ENCODE measurements at regions not wholly inside any gene's neighbourhood (a gene's known extent, or its start where the extent isn't known, plus 50 kb on each side); places are given as distances from the start of the nearest gene placed in this dataset.

GRCh38 chr1:163745204-163745603, 423.4 kb downstream of the NUF2 start:
- H3K36me3 Mint-ChIP-seq (ENCODE audit: insufficient read depth): no peaks in the 10 kb centered on the region
- no peak for ATAC-seq
- peaks cover 27% of the 10 kb centered on the region for H3K9me3 Mint-ChIP-seq
- H3K4me1 Mint-ChIP-seq (ENCODE audit: low read depth): no peaks in the 10 kb centered on the region
- H3K27me3 Mint-ChIP-seq (ENCODE audit: low read depth): no peaks in the 10 kb centered on the region
- no peak for DNase-seq
- no peak overlapping the region for H3K4me3 Mint-ChIP-seq

GRCh38 chr1:163747261-163747660, 425.5 kb downstream of the NUF2 start:
- no peak for ATAC-seq
- Mint-ChIP-seq H3K36me3 (ENCODE audit: insufficient read depth) (no peaks in the 10 kb centered on the region), H3K27me3 (ENCODE audit: low read depth) (no peaks in the 10 kb centered on the region)

DNA sequence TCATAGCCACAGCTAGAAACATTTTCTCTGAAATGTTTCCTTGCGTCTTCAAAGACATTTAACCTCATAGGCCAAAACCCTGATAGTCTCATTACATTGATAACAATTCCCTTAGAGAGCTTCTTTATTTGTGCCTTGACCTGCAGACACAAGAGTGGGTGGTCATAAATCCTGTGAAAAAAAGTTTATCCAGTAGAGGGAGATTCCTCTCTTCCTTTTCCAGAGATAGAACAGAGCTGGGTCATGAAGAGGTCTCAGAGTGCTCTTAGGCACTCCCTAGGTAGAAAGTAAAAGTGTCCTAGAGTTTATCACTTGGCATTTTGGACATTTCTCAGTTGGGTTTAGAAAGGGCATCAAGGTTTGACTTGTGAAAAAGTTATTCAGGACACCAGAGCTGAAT, 426.1 kb downstream of the NUF2 start:
- Mint-ChIP-seq H3K9me3 (peaks cover 22% of the 10 kb centered on the region), H3K4me3 (no peak overlapping the region), H3K4me1 (ENCODE audit: low read depth) (no peaks in the 10 kb centered on the region), H3K36me3 (ENCODE audit: insufficient read depth) (no peaks in the 10 kb centered on the region), H3K27me3 (ENCODE audit: low read depth) (no peaks in the 10 kb centered on the region)
- ATAC-seq: no peak
- no peak for DNase-seq

More at GRCh38 chr1:163747261-163747660, 425.5 kb downstream of the NUF2 start:
- peaks cover 27% of the 10 kb centered on the region for H3K9me3 Mint-ChIP-seq
- H3K4me3 Mint-ChIP-seq: no peak overlapping the region
- H3K4me1 Mint-ChIP-seq (ENCODE audit: low read depth): no peaks in the 10 kb centered on the region
- DNase-seq: no peak

- H3K27me3 Mint-ChIP-seq (ENCODE audit: low read depth): no peaks in the 10 kb centered on the region
- no peaks in the 10 kb centered on the region for H3K36me3 Mint-ChIP-seq (ENCODE audit: insufficient read depth)
- H3K4me1 Mint-ChIP-seq (ENCODE audit: low read depth): no peaks in the 10 kb centered on the region
- peaks cover 26% of the 10 kb centered on the region for H3K9me3 Mint-ChIP-seq
- DNase-seq (no peak), ATAC-seq (no peak)
- H3K4me3 Mint-ChIP-seq: no peak overlapping the region
Measured at GRCh38 chr1:163758977-163759670, 437.4 kb downstream of the NUF2 start.

GRCh38 chr1:163761898-163762297, 440.1 kb downstream of the NUF2 start:
- DNase-seq (no peak), ATAC-seq (no peak)
- no peaks in the 10 kb centered on the region for H3K27me3 Mint-ChIP-seq (ENCODE audit: low read depth)
- peaks cover 33% of the 10 kb centered on the region for H3K9me3 Mint-ChIP-seq
- no peaks in the 10 kb centered on the region for H3K36me3 Mint-ChIP-seq (ENCODE audit: insufficient read depth)
- no peak overlapping the region for H3K4me3 Mint-ChIP-seq
- H3K4me1 Mint-ChIP-seq (ENCODE audit: low read depth): no peaks in the 10 kb centered on the region

- H3K27me3 Mint-ChIP-seq (ENCODE audit: low read depth): no peaks in the 10 kb centered on the region
- no peak for ATAC-seq
- no peaks in the 10 kb centered on the region for H3K4me1 Mint-ChIP-seq (ENCODE audit: low read depth)
- no peak overlapping the region for H3K4me3 Mint-ChIP-seq
- no peaks in the 10 kb centered on the region for H3K36me3 Mint-ChIP-seq (ENCODE audit: insufficient read depth)
- DNase-seq: no peak
- peaks cover 10% of the 10 kb centered on the region for H3K9me3 Mint-ChIP-seq
Measured at GRCh38 chr1:163766257-163766918, 444.6 kb downstream of the NUF2 start.

GRCh38 chr1:163768576-163768975, 446.8 kb downstream of the NUF2 start:
- no peaks in the 10 kb centered on the region for H3K27me3 Mint-ChIP-seq (ENCODE audit: low read depth)
- DNase-seq: no peak
- H3K4me3 Mint-ChIP-seq: no peak overlapping the region
- H3K4me1 Mint-ChIP-seq (ENCODE audit: low read depth): no peaks in the 10 kb centered on the region
- H3K36me3 Mint-ChIP-seq (ENCODE audit: insufficient read depth): no peaks in the 10 kb centered on the region
- peaks cover 7% of the 10 kb centered on the region for H3K9me3 Mint-ChIP-seq
- ATAC-seq: no peak

GRCh38 chr1:163770265-163770664, 448.5 kb downstream of the NUF2 start:
- Mint-ChIP-seq H3K36me3 (ENCODE audit: insufficient read depth) (no peaks in the 10 kb centered on the region), H3K4me1 (ENCODE audit: low read depth) (no peaks in the 10 kb centered on the region), H3K27me3 (ENCODE audit: low read depth) (no peaks in the 10 kb centered on the region), H3K4me3 (no peak overlapping the region), H3K9me3 (peaks cover 10% of the 10 kb centered on the region)
- DNase-seq (no peak), ATAC-seq (no peak)

DNA sequence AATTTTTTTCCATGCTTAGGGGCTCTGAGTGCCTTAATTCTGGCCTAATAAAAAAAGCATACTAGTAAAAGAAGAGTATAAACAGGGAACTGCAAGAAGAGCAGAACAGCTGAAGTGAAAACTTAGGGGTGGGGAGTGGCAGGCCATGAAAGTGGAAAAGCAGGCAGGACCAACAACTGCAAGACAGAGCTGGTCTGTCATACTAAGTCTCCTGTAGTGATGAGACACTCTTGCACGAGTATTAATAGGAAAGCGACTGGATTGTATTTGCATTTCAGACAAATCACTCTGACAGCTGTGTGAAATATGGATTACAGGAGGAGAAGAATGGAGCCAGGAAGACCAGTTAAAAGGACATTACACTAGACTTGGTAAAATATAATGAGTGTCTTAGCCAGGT, 449.9 kb downstream of the NUF2 start:
- no peak for ATAC-seq
- H3K27me3 Mint-ChIP-seq (ENCODE audit: low read depth): no peaks in the 10 kb centered on the region
- no peaks in the 10 kb centered on the region for H3K36me3 Mint-ChIP-seq (ENCODE audit: insufficient read depth)
- H3K9me3 Mint-ChIP-seq: peaks cover 9% of the 10 kb centered on the region
- no peaks in the 10 kb centered on the region for H3K4me1 Mint-ChIP-seq (ENCODE audit: low read depth)
- DNase-seq: no peak
- H3K4me3 Mint-ChIP-seq: no peak overlapping the region

GRCh38 chr1:163772246-163772645, 450.5 kb downstream of the NUF2 start:
- H3K27me3 Mint-ChIP-seq (ENCODE audit: low read depth): no peaks in the 10 kb centered on the region
- no peak overlapping the region for H3K4me3 Mint-ChIP-seq
- H3K36me3 Mint-ChIP-seq (ENCODE audit: insufficient read depth): no peaks in the 10 kb centered on the region
- ATAC-seq (no peak), DNase-seq (no peak)
- peaks cover 9% of the 10 kb centered on the region for H3K9me3 Mint-ChIP-seq
- H3K4me1 Mint-ChIP-seq (ENCODE audit: low read depth): no peaks in the 10 kb centered on the region

DNA sequence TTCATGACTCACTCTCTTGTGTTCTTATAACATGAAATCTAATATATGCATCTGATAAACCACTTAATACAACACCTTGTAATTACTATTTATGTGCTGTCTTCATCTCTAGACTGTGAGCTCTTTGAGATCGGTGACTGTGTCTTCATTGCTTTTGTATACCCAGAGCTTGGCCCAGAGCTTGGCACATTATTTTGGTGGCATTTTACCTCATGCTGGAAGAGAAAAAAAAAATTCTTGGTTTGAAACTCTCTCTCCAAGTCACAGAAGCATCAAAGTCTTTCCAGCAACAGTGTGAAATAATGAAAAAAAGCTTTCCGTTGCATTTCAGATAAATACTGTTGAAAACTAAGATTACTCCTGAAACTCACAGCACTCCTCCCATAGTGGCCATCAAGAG, 451.6 kb downstream of the NUF2 start:
- ATAC-seq: no peak
- no peak for DNase-seq
- Mint-ChIP-seq H3K9me3 (peaks cover 15% of the 10 kb centered on the region), H3K36me3 (ENCODE audit: insufficient read depth) (no peaks in the 10 kb centered on the region), H3K4me1 (ENCODE audit: low read depth) (no peaks in the 10 kb centered on the region), H3K27me3 (ENCODE audit: low read depth) (no peaks in the 10 kb centered on the region), H3K4me3 (no peak overlapping the region)

- H3K9me3 Mint-ChIP-seq: peaks cover 22% of the 10 kb centered on the region
- DNase-seq: no peak
- no peaks in the 10 kb centered on the region for H3K27me3 Mint-ChIP-seq (ENCODE audit: low read depth)
- no peak overlapping the region for H3K4me3 Mint-ChIP-seq
- H3K36me3 Mint-ChIP-seq (ENCODE audit: insufficient read depth): no peaks in the 10 kb centered on the region
- ATAC-seq: no peak
- H3K4me1 Mint-ChIP-seq (ENCODE audit: low read depth): no peaks in the 10 kb centered on the region
Measured at GRCh38 chr1:163774401-163774945, 452.7 kb downstream of the NUF2 start.

GRCh38 chr1:163774978-163775620, 453.3 kb downstream of the NUF2 start:
- H3K9me3 Mint-ChIP-seq: peaks cover 22% of the 10 kb centered on the region
- ATAC-seq (no peak), DNase-seq (no peak)
- H3K4me3 Mint-ChIP-seq: no peak overlapping the region
- no peaks in the 10 kb centered on the region for H3K27me3 Mint-ChIP-seq (ENCODE audit: low read depth)
- no peaks in the 10 kb centered on the region for H3K4me1 Mint-ChIP-seq (ENCODE audit: low read depth)
- H3K36me3 Mint-ChIP-seq (ENCODE audit: insufficient read depth): no peaks in the 10 kb centered on the region

DNA sequence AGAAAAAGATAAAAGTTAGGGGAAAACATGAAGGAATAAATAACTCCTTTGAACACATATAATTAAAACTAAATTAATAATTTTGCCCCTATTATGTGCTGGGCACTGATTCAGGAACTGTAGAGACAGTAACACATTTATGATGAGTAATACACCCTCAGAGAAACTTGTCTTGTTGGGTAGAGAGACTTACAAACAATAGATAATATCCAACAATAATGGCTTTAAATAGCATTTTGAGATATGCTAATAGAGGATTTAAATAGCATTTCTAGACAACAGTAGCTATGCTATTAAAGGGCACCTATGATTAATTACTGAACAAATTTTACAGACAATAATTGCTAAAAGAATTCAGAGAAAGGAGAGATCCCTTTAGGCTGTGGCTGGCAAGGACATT, 455.5 kb downstream of the NUF2 start:
- no peak for ATAC-seq
- no peak for DNase-seq
- peaks cover 37% of the 10 kb centered on the region for H3K9me3 Mint-ChIP-seq
- no peaks in the 10 kb centered on the region for H3K27me3 Mint-ChIP-seq (ENCODE audit: low read depth)
- H3K4me3 Mint-ChIP-seq: no peak overlapping the region
- no peaks in the 10 kb centered on the region for H3K36me3 Mint-ChIP-seq (ENCODE audit: insufficient read depth)
- H3K4me1 Mint-ChIP-seq (ENCODE audit: low read depth): no peaks in the 10 kb centered on the region

DNA sequence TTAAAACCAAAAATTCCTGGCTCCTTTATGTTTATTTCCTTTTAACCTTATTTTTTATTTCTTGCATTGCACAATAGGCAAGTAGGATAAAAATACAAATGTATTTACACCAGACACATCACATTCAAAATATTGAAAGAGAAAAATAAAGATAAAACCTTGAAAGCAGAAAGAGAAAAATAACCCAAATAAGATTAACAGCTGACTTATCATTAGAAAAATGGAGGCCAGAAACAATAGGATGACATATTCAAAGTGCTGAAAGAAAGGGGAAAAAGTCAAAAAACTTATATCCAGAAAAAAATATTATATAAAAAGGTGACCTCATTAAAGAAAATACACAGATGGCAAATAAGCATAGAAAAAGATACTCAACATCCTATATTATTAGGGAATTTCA, 459.4 kb downstream of the NUF2 start:
- H3K27me3 Mint-ChIP-seq (ENCODE audit: low read depth): no peaks in the 10 kb centered on the region
- peaks cover 28% of the 10 kb centered on the region for H3K9me3 Mint-ChIP-seq
- H3K4me1 Mint-ChIP-seq (ENCODE audit: low read depth): no peaks in the 10 kb centered on the region
- no peak overlapping the region for H3K4me3 Mint-ChIP-seq
- no peaks in the 10 kb centered on the region for H3K36me3 Mint-ChIP-seq (ENCODE audit: insufficient read depth)
- ATAC-seq: no peak
- no peak for DNase-seq
